Fibroblast of lung (primary cell): ENCODE measurements at regions not wholly inside any gene's neighbourhood (a gene's known extent, or its start where the extent isn't known, plus 50 kb on each side); places are given as distances from the start of the nearest gene placed in this dataset.

ENCODE experiments used
- DNase-seq, 2 donors: peaks; one replicate each; pipeline versions ENCODE4 v3.0.0 to v3.0.0-alpha.2; 2010; ENCODE audit warnings: low read depth in 2 of 2
- H2AFZ ChIP-seq: 2 replicates; pipeline ENCODE4 v1.5.1; 2012; ENCODE audit warnings: low read length, control low read depth, inconsistent platforms
- H3K27ac ChIP-seq: 2 replicates; pipeline ENCODE4 v1.5.1; 2011; ENCODE audit warnings: low read length, control low read depth; ENCODE audit not compliant: insufficient read depth
- H3K27me3 ChIP-seq: 2 replicates; pipeline ENCODE4 v1.5.1; 2011; ENCODE audit warnings: mild to moderate bottlenecking, low read length; ENCODE audit not compliant: control insufficient read depth, insufficient read depth
- H3K36me3 ChIP-seq: 2 replicates; pipeline ENCODE4 v1.5.1; 2011; ENCODE audit warnings: low read length; ENCODE audit not compliant: control insufficient read depth, insufficient read depth
- H3K4me1 ChIP-seq: 2 replicates; pipeline ENCODE4 v1.5.1; 2011; ENCODE audit warnings: low read length; ENCODE audit not compliant: control insufficient read depth, insufficient read depth; ENCODE audit errors: extremely low read depth
- H3K4me2 ChIP-seq: 2 replicates; pipeline ENCODE4 v1.5.1; 2011; ENCODE audit warnings: low read length, control low read depth; ENCODE audit not compliant: insufficient read depth; ENCODE audit errors: extremely low read depth
- H3K4me3 ChIP-seq, 4 experiments: fragments of 200-600 bp in 1 of 4; sonication (generic) in 1 of 4; replicated peaks in 1 of 4; 2 replicates each; pipeline ENCODE4 v1.5.1; 2011 to 2016; ENCODE audit warnings: low read length in 4 of 4, low read depth in 3 of 4, mild to moderate bottlenecking in 3 of 4, control low read depth in 2 of 4, inconsistent platforms in 1 of 4, mixed read lengths in 1 of 4; ENCODE audit not compliant: insufficient read depth in 1 of 4; ENCODE audit errors: control extremely low read depth in 1 of 4
- H3K79me2 ChIP-seq: 2 replicates; pipeline ENCODE4 v1.5.1; 2012; ENCODE audit warnings: mild to moderate bottlenecking, low read length, inconsistent platforms; ENCODE audit not compliant: control insufficient read depth, insufficient read depth
- H3K9ac ChIP-seq: 2 replicates; pipeline ENCODE4 v1.5.1; 2011; ENCODE audit warnings: mild to moderate bottlenecking, low read length, control low read depth; ENCODE audit not compliant: insufficient read depth
- H3K9me3 ChIP-seq: 2 replicates; pipeline ENCODE4 v1.5.1; 2012; ENCODE audit warnings: low read depth, low read length; ENCODE audit not compliant: control insufficient read depth, insufficient read depth
- H4K20me1 ChIP-seq: 2 replicates; pipeline ENCODE4 v1.5.1; 2011; ENCODE audit warnings: low read length; ENCODE audit not compliant: control insufficient read depth, insufficient read depth; ENCODE audit errors: extremely low read depth
- CTCF ChIP-seq, 2 donors: IDR thresholded peaks in 1 of 2; conservative IDR thresholded peaks in 1 of 2; 1 replicate in 1 of 2; 2 replicates in 1 of 2; pipeline ENCODE4 v1.5.1; 2011 to 2012; ENCODE audit warnings: low read length in 2 of 2, control low read depth in 1 of 2, inconsistent platforms in 1 of 2, low read depth in 1 of 2, mild to moderate bottlenecking in 1 of 2
- EZH2 ChIP-seq: IDR thresholded peaks from 2 replicates; pipeline ENCODE4 v1.5.1; 2012; ENCODE audit warnings: low read length, control low read depth, mild to moderate bottlenecking; ENCODE audit errors: missing control alignments

- Histone ChIP-seq H3K4me1 (no peaks in the 10 kb centered on the region), H3K4me3 (no peak overlapping the region), H4K20me1 (no peaks in the 10 kb centered on the region), H3K36me3 (no peaks in the 10 kb centered on the region), H3K27ac (no peak overlapping the region), H3K79me2 (no peaks in the 10 kb centered on the region), H3K9me3 (no peaks in the 10 kb centered on the region), H2AFZ (no peak overlapping the region), H3K27me3 (no peaks in the 10 kb centered on the region), H3K4me2 (no peak overlapping the region), H3K9ac (no peak overlapping the region)
- no peak for TF ChIP-seq CTCF (conservative IDR thresholded peaks at IDR 0.05 in 1 of 2, IDR thresholded peaks at IDR 0.05 in 1 of 2; ENCODE audit: low read depth in 1 of 2, low read length in 2 of 2)
- TF ChIP-seq EZH2 = no peak
- no peak for DNase-seq
Measured at GRCh38 chr5:125837866-125838265, 585.3 kb upstream of the GRAMD2B start.

- Histone ChIP-seq H3K9me3 (no peaks in the 10 kb centered on the region), H3K79me2 (no peaks in the 10 kb centered on the region), H4K20me1 (no peaks in the 10 kb centered on the region), H3K4me3 (no peak overlapping the region), H3K9ac (no peak overlapping the region), H3K27me3 (no peaks in the 10 kb centered on the region), H3K4me2 (no peak overlapping the region), H2AFZ (no peak overlapping the region), H3K36me3 (no peaks in the 10 kb centered on the region), H3K4me1 (no peaks in the 10 kb centered on the region), H3K27ac (no peak overlapping the region)
- DNase-seq = no peak
- TF ChIP-seq EZH2 (no peak), CTCF (conservative IDR thresholded peaks at IDR 0.05 in 1 of 2, IDR thresholded peaks at IDR 0.05 in 1 of 2; ENCODE audit: low read depth in 1 of 2, low read length in 2 of 2) (no peak)
Measured at GRCh38 chr5:125847561-125847960, 575.6 kb upstream of the GRAMD2B start.

GRCh38 chr5:125848751-125849150, 574.5 kb upstream of the GRAMD2B start:
- Histone ChIP-seq H3K36me3 (no peaks in the 10 kb centered on the region), H2AFZ (no peak overlapping the region), H4K20me1 (no peaks in the 10 kb centered on the region), H3K4me2 (no peak overlapping the region), H3K27me3 (no peaks in the 10 kb centered on the region), H3K27ac (no peak overlapping the region), H3K9me3 (no peaks in the 10 kb centered on the region), H3K9ac (no peak overlapping the region), H3K79me2 (no peaks in the 10 kb centered on the region), H3K4me1 (no peaks in the 10 kb centered on the region), H3K4me3 (no peak overlapping the region)
- DNase-seq = no peak
- no peak for TF ChIP-seq EZH2
- TF ChIP-seq CTCF (conservative IDR thresholded peaks at IDR 0.05 in 1 of 2, IDR thresholded peaks at IDR 0.05 in 1 of 2; ENCODE audit: low read depth in 1 of 2, low read length in 2 of 2) = no peak
